ENCODE measurements at regions not wholly inside any gene's neighbourhood (a gene's known extent, or its start where the extent isn't known, plus 50 kb on each side); places are given as distances from the start of the nearest gene placed in this dataset.

DNA sequence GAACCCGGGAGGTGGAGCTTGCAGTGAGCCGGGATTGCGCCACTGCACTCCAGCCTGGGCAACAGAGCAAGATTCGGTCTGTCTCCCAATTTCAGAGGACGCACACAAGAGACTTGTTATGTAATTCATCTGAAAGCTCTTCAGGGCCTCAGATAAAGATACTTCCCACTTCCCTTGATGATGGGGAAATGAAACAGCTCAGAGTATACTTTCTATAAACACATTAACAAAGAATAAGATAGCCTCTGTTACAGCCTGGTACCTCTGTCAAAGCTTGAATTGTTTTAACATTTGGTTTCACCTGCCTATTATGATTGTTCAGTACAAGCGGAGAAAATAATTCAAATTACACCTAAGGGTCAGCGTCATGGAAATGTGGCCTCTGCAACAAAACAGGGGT is 622.9 kb upstream of the ADGRL4 start:
- DNase-seq (ENCODE audit: low read depth), result no peak
- H3K4me3 ChIP-seq (ENCODE audit: low read depth, low read length), result no peak overlapping the region
- TF ChIP-seq, protein P1, sequence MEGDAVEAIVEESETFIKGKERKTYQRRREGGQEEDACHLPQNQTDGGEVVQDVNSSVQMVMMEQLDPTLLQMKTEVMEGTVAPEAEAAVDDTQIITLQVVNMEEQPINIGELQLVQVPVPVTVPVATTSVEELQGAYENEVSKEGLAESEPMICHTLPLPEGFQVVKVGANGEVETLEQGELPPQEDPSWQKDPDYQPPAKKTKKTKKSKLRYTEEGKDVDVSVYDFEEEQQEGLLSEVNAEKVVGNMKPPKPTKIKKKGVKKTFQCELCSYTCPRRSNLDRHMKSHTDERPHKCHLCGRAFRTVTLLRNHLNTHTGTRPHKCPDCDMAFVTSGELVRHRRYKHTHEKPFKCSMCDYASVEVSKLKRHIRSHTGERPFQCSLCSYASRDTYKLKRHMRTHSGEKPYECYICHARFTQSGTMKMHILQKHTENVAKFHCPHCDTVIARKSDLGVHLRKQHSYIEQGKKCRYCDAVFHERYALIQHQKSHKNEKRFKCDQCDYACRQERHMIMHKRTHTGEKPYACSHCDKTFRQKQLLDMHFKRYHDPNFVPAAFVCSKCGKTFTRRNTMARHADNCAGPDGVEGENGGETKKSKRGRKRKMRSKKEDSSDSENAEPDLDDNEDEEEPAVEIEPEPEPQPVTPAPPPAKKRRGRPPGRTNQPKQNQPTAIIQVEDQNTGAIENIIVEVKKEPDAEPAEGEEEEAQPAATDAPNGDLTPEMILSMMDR (conservative IDR thresholded peaks at IDR 0.05; ENCODE audit: low read depth, low read length), result no peak

DNA sequence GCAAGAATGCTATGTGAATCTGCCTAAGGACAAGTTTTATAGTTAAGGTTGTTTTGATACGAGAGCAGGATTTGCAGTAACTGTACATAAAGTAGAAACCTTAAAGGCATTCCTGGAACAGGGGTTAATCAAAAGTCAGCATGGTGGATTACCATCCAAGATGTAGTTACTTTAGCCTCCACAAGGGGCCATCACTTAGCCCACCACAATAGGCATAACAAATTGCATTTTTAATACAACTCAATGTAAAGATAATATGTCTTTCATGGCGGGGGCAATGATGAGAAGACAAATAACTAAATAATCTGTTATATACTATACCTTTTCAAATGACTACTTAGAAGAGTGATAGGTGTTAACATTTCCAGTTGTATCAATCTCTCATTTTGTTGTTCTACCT is 611.2 kb upstream of the ADGRL4 start:
- TF ChIP-seq, protein P1 (conservative IDR thresholded peaks at IDR 0.05; ENCODE audit: low read depth, low read length), result peak; percentile 53
- DNase-seq (ENCODE audit: low read depth), result no peak
- H3K4me3 ChIP-seq (ENCODE audit: low read depth, low read length), result no peak overlapping the region

DNA sequence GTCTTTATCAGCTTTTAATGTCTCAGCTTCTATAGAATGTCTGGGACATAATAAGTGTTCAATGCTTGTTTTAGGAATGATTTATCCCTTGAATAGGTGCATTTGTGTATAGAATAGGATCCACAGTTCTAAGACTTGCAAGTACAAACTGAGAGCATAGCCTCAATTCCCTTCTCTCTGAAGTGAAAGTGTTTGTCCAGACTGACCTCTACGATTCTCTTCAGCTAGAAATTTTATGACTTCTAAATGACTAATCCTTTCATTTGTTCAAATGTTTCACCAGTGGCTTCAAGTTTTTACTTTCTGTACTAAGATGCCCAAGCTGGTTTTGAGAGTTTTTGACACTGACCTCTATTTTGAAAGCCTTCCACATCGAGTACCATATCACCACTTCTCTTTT is 608.2 kb upstream of the ADGRL4 start:
- TF ChIP-seq, protein P1 (conservative IDR thresholded peaks at IDR 0.05; ENCODE audit: low read depth, low read length), result no peak
- DNase-seq (ENCODE audit: low read depth), result no peak
- no peak overlapping the region for H3K4me3 ChIP-seq (ENCODE audit: low read depth, low read length)

GRCh38 chr1:79614106-79614505 is 607.6 kb upstream of the ADGRL4 start:
- TF ChIP-seq, protein P1 (conservative IDR thresholded peaks at IDR 0.05; ENCODE audit: low read depth, low read length), result no peak
- H3K4me3 ChIP-seq (ENCODE audit: low read depth, low read length), result no peak overlapping the region
- DNase-seq (ENCODE audit: low read depth), result no peak

GRCh38 chr1:79613046-79613445 is 606.5 kb upstream of the ADGRL4 start:
- DNase-seq (ENCODE audit: low read depth), result no peak
- TF ChIP-seq, protein P1 (conservative IDR thresholded peaks at IDR 0.05; ENCODE audit: low read depth, low read length), result no peak
- no peak overlapping the region for H3K4me3 ChIP-seq (ENCODE audit: low read depth, low read length)

GRCh38 chr1:79604490-79605198 is 598.1 kb upstream of the ADGRL4 start:
- TF ChIP-seq, protein P1 (conservative IDR thresholded peaks at IDR 0.05; ENCODE audit: low read depth, low read length), result no peak
- no peak overlapping the region for H3K4me3 ChIP-seq (ENCODE audit: low read depth, low read length)
- no peak for DNase-seq (ENCODE audit: low read depth)

DNA sequence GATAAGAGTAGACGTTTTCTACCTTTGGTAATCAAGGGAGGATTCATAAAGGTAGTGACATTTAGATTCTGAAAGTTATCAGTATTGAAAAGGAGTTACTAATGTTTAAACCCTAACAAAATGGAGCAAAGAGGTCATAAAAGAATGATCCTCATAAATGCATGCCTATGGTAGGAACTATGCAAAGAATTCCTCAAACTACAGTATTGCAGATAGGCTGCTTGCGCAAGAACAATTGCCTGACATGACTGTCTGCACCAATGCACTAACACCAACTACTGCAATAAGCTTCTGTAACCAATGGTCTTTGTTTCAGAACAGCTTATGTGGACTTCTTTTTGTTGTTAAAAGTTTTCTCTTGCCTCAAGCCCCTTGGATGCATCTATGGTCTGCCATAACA is 597.3 kb upstream of the ADGRL4 start:
- H3K4me3 ChIP-seq (ENCODE audit: low read depth, low read length), result no peak overlapping the region
- TF ChIP-seq, protein P1 (conservative IDR thresholded peaks at IDR 0.05; ENCODE audit: low read depth, low read length), result no peak
- DNase-seq (ENCODE audit: low read depth), result peak; percentile 35

Data from epithelial cell of proximal tubule (primary cell).